C4-2B (cell line): ENCODE measurements at regions not wholly inside any gene's neighbourhood (a gene's known extent, or its start where the extent isn't known, plus 50 kb on each side); places are given as distances from the start of the nearest gene placed in this dataset.

ENCODE experiments used
- CTCF ChIP-seq: fragments of 450-650 bp; conservative IDR thresholded peaks from 2 replicates; pipeline ENCODE4 v1.5.1; 2017; ENCODE audit warnings: mild to moderate bottlenecking
- ZFX ChIP-seq: fragments of 450-650 bp; IDR thresholded peaks from 2 replicates; pipeline ENCODE4 v1.6.1; 2017

GRCh38 chr2:81648806-81649205 lies 1344.3 kb upstream of the LRRTM1 start:
- no peak for TF ChIP-seq CTCF
- no peak for TF ChIP-seq ZFX
